Mammary epithelial cell (primary cell): ENCODE measurements at regions not wholly inside any gene's neighbourhood (a gene's known extent, or its start where the extent isn't known, plus 50 kb on each side); places are given as distances from the start of the nearest gene placed in this dataset.

Experiments used
- EZH2 ChIP-seq: IDR thresholded peaks from 2 replicates; pipeline ENCODE4 v1.6.1; 2012; ENCODE audit warnings: low read length, inconsistent platforms, borderline replicate concordance
- TF ChIP-seq, protein P1 (sequence below), 2 donors: IDR thresholded peaks in 1 of 2; conservative IDR thresholded peaks in 1 of 2; 2 replicates each; pipeline ENCODE4 v1.5.1; 2011 to 2012; ENCODE audit warnings: inconsistent platforms in 2 of 2, low read length in 2 of 2, mild to moderate bottlenecking in 2 of 2, control low read depth in 1 of 2, low read depth in 1 of 2; ENCODE audit not compliant: insufficient read depth in 1 of 2; ENCODE audit errors: extremely low read depth in 1 of 2

DNA sequence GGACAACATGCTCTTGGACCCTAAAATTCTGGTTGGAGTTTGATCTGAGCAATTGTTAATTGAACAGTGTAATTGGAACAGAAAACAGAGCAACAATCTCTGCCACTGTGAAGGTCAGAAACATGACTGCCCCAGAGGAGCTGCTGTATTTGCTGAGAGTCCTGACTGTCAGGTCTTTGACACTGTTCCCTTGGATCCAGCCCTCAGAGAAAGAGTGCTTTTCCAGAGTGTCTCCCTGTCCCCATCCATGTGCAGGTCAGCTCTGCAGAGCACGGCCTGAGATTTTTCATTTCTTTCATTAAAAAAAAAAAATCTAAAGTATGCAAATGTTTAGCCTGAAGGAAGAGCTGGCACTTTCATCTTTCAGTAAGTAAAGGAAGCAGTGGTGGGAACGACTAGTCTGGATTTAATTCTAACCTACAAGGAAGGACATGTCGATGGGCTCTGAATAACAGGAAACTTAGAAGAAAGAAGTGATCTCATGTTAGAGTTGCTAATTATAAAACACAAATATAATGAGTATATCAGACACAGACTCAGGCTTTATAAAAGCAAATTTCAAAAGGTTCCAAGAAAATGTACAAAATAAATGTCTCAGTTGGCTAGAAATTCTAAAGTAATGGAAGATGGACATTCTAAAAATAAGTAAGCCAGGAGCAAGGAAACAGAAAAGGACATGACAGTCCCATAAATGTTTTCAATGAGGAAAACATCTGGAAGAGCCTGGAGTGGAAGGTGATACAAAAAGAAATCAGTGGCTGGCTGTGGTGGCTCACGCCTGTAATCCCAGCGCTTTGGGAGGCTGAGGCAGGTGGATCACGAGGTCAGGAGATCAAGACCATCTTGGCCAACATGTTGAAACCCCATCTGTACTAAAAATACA lies 876.5 kb downstream of the EPHA4 start:
- TF ChIP-seq, protein P1, sequence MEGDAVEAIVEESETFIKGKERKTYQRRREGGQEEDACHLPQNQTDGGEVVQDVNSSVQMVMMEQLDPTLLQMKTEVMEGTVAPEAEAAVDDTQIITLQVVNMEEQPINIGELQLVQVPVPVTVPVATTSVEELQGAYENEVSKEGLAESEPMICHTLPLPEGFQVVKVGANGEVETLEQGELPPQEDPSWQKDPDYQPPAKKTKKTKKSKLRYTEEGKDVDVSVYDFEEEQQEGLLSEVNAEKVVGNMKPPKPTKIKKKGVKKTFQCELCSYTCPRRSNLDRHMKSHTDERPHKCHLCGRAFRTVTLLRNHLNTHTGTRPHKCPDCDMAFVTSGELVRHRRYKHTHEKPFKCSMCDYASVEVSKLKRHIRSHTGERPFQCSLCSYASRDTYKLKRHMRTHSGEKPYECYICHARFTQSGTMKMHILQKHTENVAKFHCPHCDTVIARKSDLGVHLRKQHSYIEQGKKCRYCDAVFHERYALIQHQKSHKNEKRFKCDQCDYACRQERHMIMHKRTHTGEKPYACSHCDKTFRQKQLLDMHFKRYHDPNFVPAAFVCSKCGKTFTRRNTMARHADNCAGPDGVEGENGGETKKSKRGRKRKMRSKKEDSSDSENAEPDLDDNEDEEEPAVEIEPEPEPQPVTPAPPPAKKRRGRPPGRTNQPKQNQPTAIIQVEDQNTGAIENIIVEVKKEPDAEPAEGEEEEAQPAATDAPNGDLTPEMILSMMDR (conservative IDR thresholded peaks at IDR 0.05 in 1 of 2, IDR thresholded peaks at IDR 0.05 in 1 of 2; ENCODE audit: extremely low read depth in 1 of 2, insufficient read depth in 1 of 2, low read depth in 1 of 2, low read length in 2 of 2), result no peak
- no peak for TF ChIP-seq EZH2
